Lower lobe of right lung (tissue), 2 donors: ENCODE measurements at regions not wholly inside any gene's neighbourhood (a gene's known extent, or its start where the extent isn't known, plus 50 kb on each side); places are given as distances from the start of the nearest gene placed in this dataset.

ENCODE experiments used
- ATAC-seq, 2 donors: fragments of 200-7000 bp; cut with Tn5 transposase; one replicate each; pipeline ENCODE4 v1.9.1; 2020 to 2022; ENCODE audit warnings: mild to moderate bottlenecking in 2 of 2, moderate library complexity in 2 of 2
- DNase-seq: peaks from one replicate; pipeline ENCODE4 v3.0.0-alpha.2; 2020
- H3K27ac ChIP-seq: fragments of 200-600 bp; one replicate; pipeline ENCODE4 v1.8.0; 2022
- H3K27me3 ChIP-seq: fragments of 200-600 bp; one replicate; pipeline ENCODE4 v1.8.0; 2022; ENCODE audit warnings: low read depth
- H3K36me3 ChIP-seq: fragments of 200-600 bp; one replicate; pipeline ENCODE4 v1.8.0; 2022; ENCODE audit warnings: mild to moderate bottlenecking
- H3K4me1 ChIP-seq: fragments of 200-600 bp; one replicate; pipeline ENCODE4 v1.8.0; 2022
- H3K4me3 ChIP-seq: fragments of 200-600 bp; one replicate; pipeline ENCODE4 v1.8.0; 2022; ENCODE audit warnings: mild to moderate bottlenecking
- H3K9me3 ChIP-seq: fragments of 200-600 bp; one replicate; pipeline ENCODE4 v1.8.0; 2022
- intact Hi-C: fragments of 100-400 bp; cut with DNase I; formaldehyde crosslinking; loops from one replicate; pipeline ENCODE4 v1.11.0; 2022
- TF ChIP-seq, protein P1 (sequence below): fragments of 200-600 bp; IDR thresholded peaks from one replicate; pipeline ENCODE4 v1.8.0; 2022; ENCODE audit warnings: antibody characterized with exemption, mild to moderate bottlenecking
- donor health status: DM: no; HTN: yes; CAD: no; lungs with severe emphysema.

DNA sequence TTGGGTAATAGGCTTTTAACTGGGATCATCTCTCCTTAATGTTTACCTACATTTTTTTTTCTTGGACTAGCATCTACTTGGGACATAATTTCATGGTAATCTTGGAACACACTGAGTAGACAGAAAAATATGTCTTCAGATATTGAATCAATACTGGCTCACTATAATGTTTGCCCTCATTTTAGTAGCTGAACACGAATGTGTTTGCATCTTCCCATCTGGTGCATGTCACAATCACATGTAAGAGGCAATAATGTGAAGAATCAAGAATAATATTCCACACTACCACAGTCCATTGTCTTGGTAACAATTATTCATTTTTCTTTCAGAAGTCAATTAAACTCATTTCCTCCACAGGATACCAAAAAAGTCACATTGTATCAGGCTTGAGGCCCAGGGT lies 382.7 kb upstream of the CDH10 start:
- no peaks in the 10 kb centered on the region for H3K27me3 ChIP-seq
- no peak for DNase-seq
- no peak for ATAC-seq
- TF ChIP-seq, protein P1, sequence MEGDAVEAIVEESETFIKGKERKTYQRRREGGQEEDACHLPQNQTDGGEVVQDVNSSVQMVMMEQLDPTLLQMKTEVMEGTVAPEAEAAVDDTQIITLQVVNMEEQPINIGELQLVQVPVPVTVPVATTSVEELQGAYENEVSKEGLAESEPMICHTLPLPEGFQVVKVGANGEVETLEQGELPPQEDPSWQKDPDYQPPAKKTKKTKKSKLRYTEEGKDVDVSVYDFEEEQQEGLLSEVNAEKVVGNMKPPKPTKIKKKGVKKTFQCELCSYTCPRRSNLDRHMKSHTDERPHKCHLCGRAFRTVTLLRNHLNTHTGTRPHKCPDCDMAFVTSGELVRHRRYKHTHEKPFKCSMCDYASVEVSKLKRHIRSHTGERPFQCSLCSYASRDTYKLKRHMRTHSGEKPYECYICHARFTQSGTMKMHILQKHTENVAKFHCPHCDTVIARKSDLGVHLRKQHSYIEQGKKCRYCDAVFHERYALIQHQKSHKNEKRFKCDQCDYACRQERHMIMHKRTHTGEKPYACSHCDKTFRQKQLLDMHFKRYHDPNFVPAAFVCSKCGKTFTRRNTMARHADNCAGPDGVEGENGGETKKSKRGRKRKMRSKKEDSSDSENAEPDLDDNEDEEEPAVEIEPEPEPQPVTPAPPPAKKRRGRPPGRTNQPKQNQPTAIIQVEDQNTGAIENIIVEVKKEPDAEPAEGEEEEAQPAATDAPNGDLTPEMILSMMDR: no peak
- no peak overlapping the region for H3K27ac ChIP-seq
- H3K4me1 ChIP-seq: no peaks in the 10 kb centered on the region
- H3K36me3 ChIP-seq: no peaks in the 10 kb centered on the region
- intact Hi-C loops: no loop called here
- H3K9me3 ChIP-seq: no peaks in the 10 kb centered on the region
- no peak overlapping the region for H3K4me3 ChIP-seq

DNA sequence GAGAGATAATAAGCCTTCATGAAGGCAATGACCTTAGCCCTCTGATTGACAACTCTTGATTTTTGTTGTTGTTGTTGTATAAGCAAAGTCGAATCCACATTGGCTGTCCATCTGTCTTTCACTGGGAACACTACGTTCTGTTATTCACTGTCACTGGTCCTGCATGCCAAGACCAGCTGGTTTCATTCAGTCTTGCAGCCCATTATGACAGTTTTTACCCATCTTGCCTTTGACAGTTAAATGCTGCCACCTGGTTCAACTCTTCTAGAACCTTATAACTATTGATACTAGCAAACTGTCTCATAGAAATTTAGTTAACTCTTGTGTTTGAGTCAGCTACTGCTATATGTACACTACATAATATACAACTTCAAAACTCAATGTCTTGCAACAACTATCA lies 382.3 kb upstream of the CDH10 start:
- Histone ChIP-seq H3K36me3 (no peaks in the 10 kb centered on the region), H3K4me3 (no peak overlapping the region), H3K4me1 (no peaks in the 10 kb centered on the region), H3K27me3 (no peaks in the 10 kb centered on the region), H3K9me3 (no peaks in the 10 kb centered on the region), H3K27ac (no peak overlapping the region)
- DNase-seq: no peak
- TF ChIP-seq, protein P1: no peak
- intact Hi-C loops: no loop called here
- ATAC-seq: no peak

DNA sequence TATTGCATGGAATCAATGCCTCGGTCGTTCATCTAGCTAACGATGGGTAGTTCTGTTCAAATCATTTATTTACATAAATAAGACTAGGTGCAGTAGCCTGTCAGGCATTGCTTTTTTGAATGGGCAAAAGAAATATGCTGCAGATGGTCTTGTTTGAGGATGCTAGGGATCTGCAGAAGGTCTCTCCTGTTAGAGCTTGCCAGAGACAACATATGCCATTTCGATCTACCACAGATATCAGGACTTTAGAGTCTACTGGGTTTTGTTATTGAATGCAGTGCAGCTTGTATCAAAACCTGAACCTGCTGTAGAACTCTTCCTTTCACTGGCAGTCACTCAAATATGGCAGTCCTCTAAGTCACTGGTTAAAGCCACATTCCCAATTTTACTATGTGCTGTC lies 381.1 kb upstream of the CDH10 start:
- Histone ChIP-seq H3K4me1 (no peaks in the 10 kb centered on the region), H3K4me3 (no peak overlapping the region), H3K27me3 (no peaks in the 10 kb centered on the region), H3K27ac (no peak overlapping the region), H3K36me3 (no peaks in the 10 kb centered on the region), H3K9me3 (no peaks in the 10 kb centered on the region)
- ATAC-seq (no peak), DNase-seq (no peak)
- intact Hi-C loops: no loop called here
- TF ChIP-seq, protein P1: no peak

DNA sequence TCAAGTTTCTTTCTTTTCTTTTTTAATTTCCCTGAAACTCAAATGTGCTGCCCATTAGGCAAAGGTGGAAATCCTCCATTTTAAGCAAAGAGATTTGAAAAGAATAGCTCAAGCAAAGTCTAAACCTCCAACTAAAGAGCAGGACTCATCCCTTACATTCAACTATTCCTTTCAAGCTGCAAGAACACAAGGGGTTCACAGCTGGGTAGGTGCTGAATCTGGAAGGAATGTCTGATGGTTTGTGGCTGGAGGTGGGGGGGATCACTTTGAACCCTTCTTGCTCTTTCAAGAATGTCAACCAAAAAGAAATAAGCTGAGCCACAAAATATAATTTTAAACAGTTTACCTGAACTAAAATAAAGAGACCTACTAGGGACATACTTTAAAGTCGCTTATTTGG lies 375.7 kb upstream of the CDH10 start:
- H3K27ac ChIP-seq: no peak overlapping the region
- H3K9me3 ChIP-seq: no peaks in the 10 kb centered on the region
- H3K4me3 ChIP-seq: no peak overlapping the region
- intact Hi-C loops: no loop called here
- DNase-seq: no peak
- ATAC-seq: no peak
- TF ChIP-seq, protein P1: no peak
- no peaks in the 10 kb centered on the region for H3K4me1 ChIP-seq
- no peaks in the 10 kb centered on the region for H3K27me3 ChIP-seq
- H3K36me3 ChIP-seq: no peaks in the 10 kb centered on the region

DNA sequence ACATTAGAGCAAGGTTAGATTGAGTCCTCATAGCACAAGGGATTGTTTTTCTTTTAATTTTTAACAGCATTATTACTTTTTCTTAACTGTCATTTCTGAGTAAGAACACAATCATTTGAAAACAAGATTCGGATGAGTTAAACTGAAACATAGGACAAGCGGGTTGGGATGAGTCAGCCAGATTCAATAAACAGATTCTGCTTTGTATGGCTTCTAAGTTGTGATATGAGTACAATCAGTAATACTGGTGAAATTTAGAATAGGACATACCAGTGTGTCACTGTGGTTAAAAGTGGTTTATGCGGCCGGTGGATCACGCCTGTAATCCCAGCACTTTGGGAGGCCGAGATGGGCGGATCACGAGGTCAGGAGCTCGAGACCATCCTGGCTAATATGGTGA lies 364.3 kb upstream of the CDH10 start:
- Histone ChIP-seq H3K36me3 (no peaks in the 10 kb centered on the region), H3K4me1 (no peaks in the 10 kb centered on the region), H3K4me3 (no peak overlapping the region), H3K27ac (no peak overlapping the region), H3K27me3 (no peaks in the 10 kb centered on the region), H3K9me3 (no peaks in the 10 kb centered on the region)
- intact Hi-C loops: no loop called here
- TF ChIP-seq, protein P1: no peak
- DNase-seq (no peak), ATAC-seq (no peak)

DNA sequence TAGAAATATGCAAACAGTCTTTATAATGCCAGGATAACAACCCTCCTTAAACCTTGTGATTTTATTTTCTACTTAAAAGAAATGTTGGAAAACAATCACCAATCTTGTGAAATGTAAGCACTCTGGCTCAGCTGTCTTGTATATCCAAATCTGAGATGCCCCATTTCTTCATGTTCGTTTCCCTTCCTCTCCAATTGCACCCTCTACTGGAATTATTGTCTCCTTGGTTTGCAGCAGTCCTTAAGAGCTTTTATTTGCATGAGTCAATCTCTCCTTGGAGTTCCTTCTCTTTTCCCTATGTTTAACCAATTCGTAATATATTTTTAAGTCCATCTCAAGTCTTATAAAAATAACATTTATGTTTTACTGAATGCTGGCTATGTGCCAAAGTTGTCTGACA lies 362.0 kb upstream of the CDH10 start:
- intact Hi-C loops: no loop called here
- Histone ChIP-seq H3K27ac (no peak overlapping the region), H3K36me3 (no peaks in the 10 kb centered on the region), H3K4me3 (no peak overlapping the region), H3K27me3 (no peaks in the 10 kb centered on the region), H3K4me1 (no peaks in the 10 kb centered on the region), H3K9me3 (no peaks in the 10 kb centered on the region)
- TF ChIP-seq, protein P1: no peak
- DNase-seq: no peak
- ATAC-seq: no peak
